Dendritic cell treated with granulocyte-macrophage colony-stimulating factor and Interleukin-4, amounts not matched to agents 40 ng/mL and 50 ng/mL, for 4 days (primary cell): ENCODE measurements at regions not wholly inside any gene's neighbourhood (a gene's known extent, or its start where the extent isn't known, plus 50 kb on each side); places are given as distances from the start of the nearest gene placed in this dataset.

ENCODE experiments used
- H3K27ac Mint-ChIP-seq: one replicate; pipeline ENCODE4 v1.8.0; 2022; ENCODE audit warnings: mild to moderate bottlenecking, mixed read lengths
- H3K27me3 Mint-ChIP-seq: one replicate; pipeline ENCODE4 v1.8.0; 2022; ENCODE audit warnings: mild to moderate bottlenecking, mixed read lengths
- H3K36me3 Mint-ChIP-seq: one replicate; pipeline ENCODE4 v1.8.0; 2022; ENCODE audit warnings: low read depth, mixed read lengths
- H3K4me1 Mint-ChIP-seq: one replicate; pipeline ENCODE4 v1.8.0; 2022; ENCODE audit warnings: low read depth, mixed read lengths
- H3K4me3 Mint-ChIP-seq: one replicate; pipeline ENCODE4 v1.8.0; 2022; ENCODE audit warnings: mild to moderate bottlenecking, moderate library complexity, mixed read lengths
- H3K9me3 Mint-ChIP-seq: one replicate; pipeline ENCODE4 v1.8.0; 2022; ENCODE audit warnings: mixed read lengths
- intact Hi-C: fragments of 100-400 bp; cut with micrococcal nuclease; formaldehyde crosslinking; loops from one replicate; pipeline ENCODE4 v1.15.0; 2022

GRCh38 chr22:49179886-49180682 lies 647.6 kb downstream of the BRD1 start:
- intact Hi-C loops: no loop called here

DNA sequence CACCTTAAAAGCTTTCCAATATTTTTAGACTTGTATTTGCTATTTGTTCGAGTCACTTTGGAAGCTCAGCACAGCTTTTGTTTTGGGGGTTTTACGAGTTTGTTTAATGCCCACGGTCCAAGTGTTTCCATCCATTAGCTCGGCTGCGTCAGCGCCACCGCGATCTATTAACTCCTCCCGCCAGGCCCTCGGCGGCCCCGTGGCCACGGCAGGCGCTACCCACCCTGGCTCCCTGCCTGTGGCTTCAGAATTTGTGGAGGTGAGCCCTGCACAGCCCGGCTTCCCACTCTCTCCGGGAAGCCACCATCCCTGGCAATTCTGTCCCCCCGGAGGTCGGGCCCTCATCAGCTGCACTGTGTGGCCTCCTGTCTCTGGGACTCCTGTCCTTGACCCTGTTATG lies 648.5 kb downstream of the BRD1 start:
- Mint-ChIP-seq H3K27me3 (no peaks in the 10 kb centered on the region), H3K4me3 (no peak overlapping the region), H3K36me3 (no peaks in the 10 kb centered on the region), H3K4me1 (no peaks in the 10 kb centered on the region), H3K9me3 (no peaks in the 10 kb centered on the region), H3K27ac (no peak overlapping the region)
- intact Hi-C loops: no loop called here

More at GRCh38 chr22:49179886-49180682, 647.6 kb downstream of the BRD1 start:
- no peak overlapping the region for H3K27ac Mint-ChIP-seq
- no peaks in the 10 kb centered on the region for H3K27me3 Mint-ChIP-seq
- H3K9me3 Mint-ChIP-seq: no peaks in the 10 kb centered on the region
- H3K4me3 Mint-ChIP-seq: no peak overlapping the region
- no peaks in the 10 kb centered on the region for H3K4me1 Mint-ChIP-seq
- H3K36me3 Mint-ChIP-seq: no peaks in the 10 kb centered on the region

DNA sequence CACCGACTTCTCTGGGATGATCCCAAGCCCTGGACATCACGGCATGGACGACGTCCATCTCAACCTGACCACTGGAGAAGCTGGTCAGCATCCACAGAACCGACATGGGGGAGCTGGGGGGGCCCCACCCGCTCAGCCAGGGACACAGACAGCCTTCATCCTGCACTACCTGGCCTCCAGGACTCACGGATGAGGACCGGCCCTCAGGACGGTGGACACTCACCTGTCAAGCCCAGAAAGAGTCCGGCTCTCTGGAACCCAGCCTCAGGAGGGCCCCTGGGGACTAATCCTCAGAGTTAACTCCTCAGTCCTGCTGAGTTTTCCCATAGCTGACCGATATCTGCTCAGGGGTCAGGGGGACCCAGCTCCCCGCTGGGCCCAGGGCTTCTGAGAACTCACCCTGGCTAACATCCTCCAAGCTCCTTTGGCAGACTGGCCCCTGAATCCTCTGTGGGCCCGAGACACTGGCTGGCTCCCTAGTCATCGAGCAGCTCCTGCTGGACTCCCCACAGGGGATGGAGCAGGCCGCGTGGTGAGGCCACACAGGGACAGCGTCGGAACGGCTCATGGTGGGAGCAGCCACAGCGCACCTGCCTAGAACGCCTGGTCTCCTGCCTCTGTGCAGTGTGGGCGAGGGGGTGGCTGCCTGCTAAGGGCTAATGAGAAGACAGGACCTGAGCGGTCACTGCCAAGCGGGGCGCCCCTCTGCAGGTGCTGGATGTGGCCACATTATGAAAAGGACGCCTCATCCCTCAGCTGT lies 649.2 kb downstream of the BRD1 start:
- no peaks in the 10 kb centered on the region for H3K9me3 Mint-ChIP-seq
- no peak overlapping the region for H3K4me3 Mint-ChIP-seq
- H3K27ac Mint-ChIP-seq: no peak overlapping the region
- H3K4me1 Mint-ChIP-seq: no peaks in the 10 kb centered on the region
- no peaks in the 10 kb centered on the region for H3K27me3 Mint-ChIP-seq
- intact Hi-C loops: no loop called here
- no peaks in the 10 kb centered on the region for H3K36me3 Mint-ChIP-seq

DNA sequence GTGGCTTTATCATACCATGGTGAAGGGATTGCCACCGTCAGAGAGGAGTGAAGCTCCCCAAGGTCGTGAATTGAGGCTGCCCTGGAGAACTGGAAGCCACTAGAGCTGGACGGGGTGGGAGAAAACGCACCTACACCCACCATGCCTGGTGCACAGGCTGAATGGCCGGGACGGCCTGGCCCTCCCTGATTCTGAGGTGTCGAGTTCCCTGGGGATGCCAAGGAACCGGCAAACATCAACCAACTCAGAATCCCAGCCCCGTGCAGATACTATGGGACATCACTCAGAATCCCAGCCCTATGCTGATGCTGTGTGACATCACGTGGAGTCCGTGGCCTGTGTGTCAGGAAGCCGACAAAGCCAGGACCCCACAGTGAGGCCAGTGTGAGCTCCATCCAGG lies 650.0 kb downstream of the BRD1 start:
- Mint-ChIP-seq H3K4me3 (no peak overlapping the region), H3K4me1 (no peaks in the 10 kb centered on the region)

GRCh38 chr22:49176956-49177355 lies 650.7 kb downstream of the BRD1 start:
- Mint-ChIP-seq H3K27me3 (no peaks in the 10 kb centered on the region), H3K4me1 (no peaks in the 10 kb centered on the region), H3K36me3 (no peaks in the 10 kb centered on the region), H3K4me3 (no peak overlapping the region), H3K27ac (no peak overlapping the region), H3K9me3 (peaks cover 2% of the 10 kb centered on the region)
- intact Hi-C loops: no loop called here

More for the DNA sequence above, 650.0 kb downstream of the BRD1 start:
- Mint-ChIP-seq H3K27me3 (no peaks in the 10 kb centered on the region), H3K27ac (no peak overlapping the region), H3K9me3 (no peaks in the 10 kb centered on the region), H3K36me3 (no peaks in the 10 kb centered on the region)
- intact Hi-C loops: no loop called here

GRCh38 chr22:49170053-49170452 lies 657.6 kb downstream of the BRD1 start:
- peaks cover 32% of the 10 kb centered on the region for H3K9me3 Mint-ChIP-seq
- H3K27ac Mint-ChIP-seq: no peak overlapping the region
- H3K4me3 Mint-ChIP-seq: no peak overlapping the region
- intact Hi-C loops: no loop called here
- H3K36me3 Mint-ChIP-seq: no peaks in the 10 kb centered on the region
- H3K27me3 Mint-ChIP-seq: no peaks in the 10 kb centered on the region
- no peaks in the 10 kb centered on the region for H3K4me1 Mint-ChIP-seq

- intact Hi-C loops: no loop called here
- no peaks in the 10 kb centered on the region for H3K36me3 Mint-ChIP-seq
- H3K27me3 Mint-ChIP-seq: no peaks in the 10 kb centered on the region
- peaks cover 32% of the 10 kb centered on the region for H3K9me3 Mint-ChIP-seq
- no peak overlapping the region for H3K27ac Mint-ChIP-seq
- H3K4me1 Mint-ChIP-seq: no peaks in the 10 kb centered on the region
- no peak overlapping the region for H3K4me3 Mint-ChIP-seq
Measured at GRCh38 chr22:49169074-49169744, 658.5 kb downstream of the BRD1 start.

GRCh38 chr22:49168219-49168813 lies 659.4 kb downstream of the BRD1 start:
- no peaks in the 10 kb centered on the region for H3K27me3 Mint-ChIP-seq
- peaks cover 32% of the 10 kb centered on the region for H3K9me3 Mint-ChIP-seq
- intact Hi-C loops: no loop called here
- H3K4me1 Mint-ChIP-seq: no peaks in the 10 kb centered on the region
- no peaks in the 10 kb centered on the region for H3K36me3 Mint-ChIP-seq
- no peak overlapping the region for H3K4me3 Mint-ChIP-seq
- H3K27ac Mint-ChIP-seq: no peak overlapping the region

DNA sequence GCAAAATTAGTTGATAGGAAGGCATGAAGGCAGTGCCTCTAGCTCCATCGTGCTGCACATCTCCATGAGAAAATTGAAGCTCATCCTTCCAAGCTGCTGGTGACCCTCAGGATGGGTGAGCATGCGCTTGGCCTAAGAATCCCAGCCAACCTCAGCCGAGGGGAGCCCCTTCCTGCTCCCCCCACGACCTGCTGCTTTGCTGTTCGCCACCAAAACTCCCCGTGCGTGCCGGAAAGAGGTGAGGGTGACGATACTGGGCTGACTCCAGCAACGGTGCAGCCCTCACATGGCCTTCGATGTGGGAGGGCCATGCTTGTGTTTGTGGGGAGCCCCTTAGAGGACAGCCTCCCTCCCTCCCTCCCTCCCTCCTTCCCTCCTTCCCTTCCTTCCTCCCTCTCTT lies 660.9 kb downstream of the BRD1 start:
- Mint-ChIP-seq H3K4me3 (no peak overlapping the region), H3K4me1 (no peaks in the 10 kb centered on the region), H3K27me3 (no peaks in the 10 kb centered on the region), H3K36me3 (no peaks in the 10 kb centered on the region), H3K27ac (no peak overlapping the region), H3K9me3 (peaks cover 28% of the 10 kb centered on the region)
- intact Hi-C loops: no loop called here

GRCh38 chr22:49166211-49166610 lies 661.5 kb downstream of the BRD1 start:
- H3K27ac Mint-ChIP-seq: no peak overlapping the region
- H3K27me3 Mint-ChIP-seq: no peaks in the 10 kb centered on the region
- peaks cover 22% of the 10 kb centered on the region for H3K9me3 Mint-ChIP-seq
- intact Hi-C loops: no loop called here
- H3K4me1 Mint-ChIP-seq: no peaks in the 10 kb centered on the region
- H3K4me3 Mint-ChIP-seq: no peak overlapping the region
- no peaks in the 10 kb centered on the region for H3K36me3 Mint-ChIP-seq

- Mint-ChIP-seq H3K9me3 (peaks cover 11% of the 10 kb centered on the region), H3K4me1 (no peaks in the 10 kb centered on the region), H3K4me3 (no peak overlapping the region), H3K27ac (no peak overlapping the region), H3K36me3 (no peaks in the 10 kb centered on the region), H3K27me3 (no peaks in the 10 kb centered on the region)
- intact Hi-C loops: no loop called here
Measured at GRCh38 chr22:49164773-49165320, 662.8 kb downstream of the BRD1 start.

DNA sequence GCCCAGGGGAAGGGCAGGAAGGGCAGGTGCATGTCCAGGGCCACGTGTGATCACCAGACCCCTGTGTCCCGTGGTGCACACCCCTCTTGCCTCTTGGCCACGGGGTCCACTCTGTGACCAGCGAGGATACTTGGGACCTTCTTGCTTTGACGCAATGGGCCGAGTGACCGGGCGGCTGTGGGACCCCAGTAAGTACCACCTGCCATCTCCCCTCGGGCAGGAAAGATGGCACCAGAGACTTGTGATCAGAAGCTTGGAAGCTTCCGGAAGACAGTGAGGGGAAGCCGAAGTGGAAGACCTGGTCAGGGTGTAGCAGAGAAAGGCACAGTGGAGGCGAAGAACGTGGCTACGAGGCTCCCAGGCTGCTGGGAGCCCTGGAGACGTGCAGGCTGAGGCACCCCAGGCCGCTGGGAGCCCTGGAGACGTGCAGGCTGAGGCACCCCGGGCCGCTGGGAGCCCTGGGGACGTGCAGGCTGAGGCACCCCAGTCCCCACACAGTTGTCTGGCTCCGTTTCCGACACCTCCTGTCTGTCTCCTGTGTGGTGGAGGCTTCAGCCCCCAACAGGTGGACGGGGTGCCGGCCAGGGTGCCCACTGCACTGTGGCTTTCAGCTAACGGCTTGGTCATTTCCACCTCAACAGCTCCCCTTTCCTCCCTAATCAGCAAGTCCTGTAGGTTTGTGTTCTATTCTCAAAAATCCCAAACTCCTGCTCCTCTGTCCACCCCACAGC lies 663.5 kb downstream of the BRD1 start:
- Mint-ChIP-seq H3K36me3 (no peaks in the 10 kb centered on the region), H3K4me3 (no peak overlapping the region), H3K4me1 (no peaks in the 10 kb centered on the region), H3K27ac (no peak overlapping the region), H3K27me3 (no peaks in the 10 kb centered on the region), H3K9me3 (peaks cover 11% of the 10 kb centered on the region)
- intact Hi-C loops: no loop called here

DNA sequence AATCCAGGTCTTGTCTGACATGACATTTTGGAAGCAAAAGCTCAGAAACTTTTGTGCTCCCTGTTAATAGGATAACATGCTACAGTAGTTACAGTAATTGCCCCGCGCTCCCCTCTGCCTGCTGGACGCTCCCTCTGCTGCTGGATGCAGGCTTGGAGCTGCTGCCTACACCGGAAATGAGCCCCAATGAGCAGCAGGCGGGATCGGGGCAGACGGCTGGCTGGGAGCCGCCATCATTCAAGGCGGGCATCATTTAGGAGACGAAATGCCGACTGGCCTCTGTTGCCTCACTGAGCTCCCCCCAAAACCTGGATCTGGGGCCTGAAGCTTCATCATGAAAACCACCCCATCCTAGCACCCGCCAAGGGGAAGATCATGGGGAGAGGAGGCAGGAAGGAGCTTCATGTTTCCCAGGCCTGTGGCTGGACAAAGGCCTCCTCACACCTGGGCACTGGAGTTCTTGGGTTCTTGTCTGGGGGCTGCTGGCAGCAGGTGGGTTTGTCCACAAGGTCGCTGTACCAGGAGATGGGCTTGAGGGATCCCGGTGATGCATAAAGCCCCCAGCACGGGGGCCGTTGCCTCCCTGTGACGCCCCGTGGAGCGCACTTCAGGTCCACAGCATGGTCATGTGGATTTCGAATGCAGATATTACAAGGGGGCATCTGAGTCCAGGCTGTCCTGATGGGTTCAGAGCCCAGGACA lies 664.3 kb downstream of the BRD1 start:
- Mint-ChIP-seq H3K9me3 (peaks cover 7% of the 10 kb centered on the region), H3K27ac (no peak overlapping the region), H3K4me3 (no peak overlapping the region), H3K36me3 (no peaks in the 10 kb centered on the region), H3K27me3 (no peaks in the 10 kb centered on the region), H3K4me1 (no peaks in the 10 kb centered on the region)
- intact Hi-C loops: no loop called here
